SK-N-SH treated with all-trans-retinoic acid at 6 μM for 48 hours (cell line): ENCODE measurements at regions not wholly inside any gene's neighbourhood (a gene's known extent, or its start where the extent isn't known, plus 50 kb on each side); places are given as distances from the start of the nearest gene placed in this dataset.

Source experiments
- ARNTL ChIP-seq: fragments of 450-650 bp; formaldehyde crosslinking; IDR thresholded peaks from 2 replicates; pipeline ENCODE4 v1.5.0; 2020; ENCODE audit warnings: low read depth, mild to moderate bottlenecking, moderate library complexity, borderline replicate concordance
- CSDC2 ChIP-seq: fragments of 250-450 bp; sonication (Bioruptor Pico); IDR thresholded peaks from 2 replicates; pipeline ENCODE4 v1.5.0; 2020; ENCODE audit warnings: mild to moderate bottlenecking, moderate library complexity
- OSR1 ChIP-seq: fragments of 250-450 bp; sonication (Bioruptor Pico); IDR thresholded peaks from 2 replicates; pipeline ENCODE4 v1.8.0; 2022; ENCODE audit warnings: moderate library complexity, mild to moderate bottlenecking, inconsistent platforms
- PATZ1 ChIP-seq: fragments of 250-450 bp; sonication (Bioruptor Pico); IDR thresholded peaks from 2 replicates; pipeline ENCODE4 v1.8.0; 2020; ENCODE audit warnings: mild to moderate bottlenecking, moderate library complexity, borderline replicate concordance
- POU6F1 ChIP-seq: fragments of 250-450 bp; sonication (Bioruptor Pico); IDR thresholded peaks from 2 replicates; pipeline ENCODE4 v1.8.0; 2021; ENCODE audit warnings: low read depth, mild to moderate bottlenecking, moderate library complexity, borderline replicate concordance
- ZC3H10 ChIP-seq: fragments of 250-450 bp; sonication (Bioruptor Pico); IDR thresholded peaks from 2 replicates; pipeline ENCODE4 v1.5.1; 2021; ENCODE audit warnings: mild to moderate bottlenecking, moderate library complexity
- ZFP30 ChIP-seq: fragments of 450-650 bp; formaldehyde crosslinking; IDR thresholded peaks from 2 replicates; pipeline ENCODE4 v1.5.0; 2022; ENCODE audit warnings: mild to moderate bottlenecking, moderate library complexity

- TF ChIP-seq ZC3H10 (CRISPR knock-in tag) (no peak), CSDC2 (CRISPR knock-in tag) (no peak), OSR1 (CRISPR knock-in tag) (no peak), PATZ1 (CRISPR knock-in tag) (no peak), ARNTL (no peak), ZFP30 (no peak), POU6F1 (CRISPR knock-in tag) (no peak)
Observed at GRCh38 chr20:57828696-57829095, 118.9 kb upstream of the PMEPA1 start.
